ENCODE measurements at regions not wholly inside any gene's neighbourhood (a gene's known extent, or its start where the extent isn't known, plus 50 kb on each side); places are given as distances from the start of the nearest gene placed in this dataset.
"Not testable (repeated sequence)": the region's sequence is repeated elsewhere in the genome, so short reads cannot be mapped to it uniquely, and the experiment has no call there.

- DNase-seq (ENCODE audit: low read depth, low spot score) = not testable (repeated sequence)
These were observed 145.2 kb upstream of the PITRM1 start for GRCh38 chr10:3317553-3318479.

GRCh38 chr10:3314445-3315085 is 142.0 kb upstream of the PITRM1 start:
- not testable (repeated sequence) for DNase-seq (ENCODE audit: low read depth, low spot score)

GRCh38 chr10:3313784-3314444 is 141.3 kb upstream of the PITRM1 start:
- not testable (repeated sequence) for DNase-seq (ENCODE audit: low read depth, low spot score)

- no peak for DNase-seq (ENCODE audit: low read depth, low spot score)
These were observed 139.9 kb upstream of the PITRM1 start for GRCh38 chr10:3312403-3312940.

GRCh38 chr10:3310016-3310784 is 137.6 kb upstream of the PITRM1 start:
- DNase-seq (ENCODE audit: low read depth, low spot score) = no peak

GRCh38 chr10:3306050-3306449 is 133.5 kb upstream of the PITRM1 start:
- no peak for DNase-seq (ENCODE audit: low read depth, low spot score)

- DNase-seq (ENCODE audit: low read depth, low spot score) = no peak
These were observed 123.1 kb upstream of the PITRM1 start for GRCh38 chr10:3295582-3296151.

GRCh38 chr10:3294919-3295581 is 122.5 kb upstream of the PITRM1 start:
- no peak for DNase-seq (ENCODE audit: low read depth, low spot score)

GRCh38 chr10:3293581-3294431 is 121.2 kb upstream of the PITRM1 start:
- DNase-seq (ENCODE audit: low read depth, low spot score) = no peak

GRCh38 chr10:3292636-3293035 is 120.1 kb upstream of the PITRM1 start:
- no peak for DNase-seq (ENCODE audit: low read depth, low spot score)

- DNase-seq (ENCODE audit: low read depth, low spot score) = no peak
These were observed 118.0 kb upstream of the PITRM1 start for GRCh38 chr10:3290550-3290949.

- DNase-seq (ENCODE audit: low read depth, low spot score) = no peak
These were observed 115.2 kb upstream of the PITRM1 start for GRCh38 chr10:3287572-3288445.

GRCh38 chr10:3282674-3283017 is 110.1 kb upstream of the PITRM1 start:
- no peak for DNase-seq (ENCODE audit: low read depth, low spot score)

- no peak for DNase-seq (ENCODE audit: low read depth, low spot score)
These were observed 109.5 kb upstream of the PITRM1 start for GRCh38 chr10:3281941-3282673.

- no peak for DNase-seq (ENCODE audit: low read depth, low spot score)
These were observed 106.2 kb upstream of the PITRM1 start for GRCh38 chr10:3278771-3279170.

GRCh38 chr10:3277566-3277965 is 105.0 kb upstream of the PITRM1 start:
- DNase-seq (ENCODE audit: low read depth, low spot score) = no peak

GRCh38 chr10:3274414-3274813 is 101.8 kb upstream of the PITRM1 start:
- DNase-seq (ENCODE audit: low read depth, low spot score) = no peak

GRCh38 chr10:3273966-3274365 is 101.4 kb upstream of the PITRM1 start:
- no peak for DNase-seq (ENCODE audit: low read depth, low spot score)

All from activated CD4-positive, CD25-positive, alpha-beta regulatory T cell treated with anti-CD3 and anti-CD28 coated beads, Interleukin-2, amount 50 U/mL, for 16 hours (primary cell).